SK-N-SH treated with all-trans-retinoic acid at 6 μM for 48 hours (cell line): ENCODE measurements at regions not wholly inside any gene's neighbourhood (a gene's known extent, or its start where the extent isn't known, plus 50 kb on each side); places are given as distances from the start of the nearest gene placed in this dataset.

Source experiments
- ATAC-seq: fragments of 200-7000 bp; cut with Tn5 transposase; 3 replicates; pipeline ENCODE4 v1.9.1; 2020; ENCODE audit warnings: mild to moderate bottlenecking, moderate library complexity
- ARNTL ChIP-seq: fragments of 450-650 bp; formaldehyde crosslinking; IDR thresholded peaks from 2 replicates; pipeline ENCODE4 v1.5.0; 2020; ENCODE audit warnings: low read depth, mild to moderate bottlenecking, moderate library complexity, borderline replicate concordance
- BACH2 ChIP-seq: fragments of 250-450 bp; sonication (Bioruptor Pico); IDR thresholded peaks from 2 replicates; pipeline ENCODE4 v1.9.0; 2021; ENCODE audit warnings: mild to moderate bottlenecking, borderline replicate concordance
- CREB5 ChIP-seq: fragments of 250-450 bp; sonication (Bioruptor Pico); IDR thresholded peaks from 2 replicates; pipeline ENCODE4 v1.5.1; 2020; ENCODE audit warnings: low read depth, mild to moderate bottlenecking, moderate library complexity
- CSDC2 ChIP-seq: fragments of 250-450 bp; sonication (Bioruptor Pico); IDR thresholded peaks from 2 replicates; pipeline ENCODE4 v1.5.0; 2020; ENCODE audit warnings: mild to moderate bottlenecking, moderate library complexity
- CSRNP3 ChIP-seq: fragments of 250-450 bp; sonication (Bioruptor Pico); IDR thresholded peaks from 2 replicates; pipeline ENCODE4 v1.5.1; 2021; ENCODE audit warnings: mild to moderate bottlenecking, moderate library complexity
- ESRRG ChIP-seq: fragments of 250-450 bp; sonication (Bioruptor Pico); IDR thresholded peaks from 2 replicates; pipeline ENCODE4 v1.6.1; 2021; ENCODE audit warnings: mild to moderate bottlenecking
- GLIS3 ChIP-seq: fragments of 250-450 bp; sonication (Bioruptor Pico); IDR thresholded peaks from 2 replicates; pipeline ENCODE4 v1.5.0; 2020; ENCODE audit warnings: mild to moderate bottlenecking, moderate library complexity
- ISL1 ChIP-seq: fragments of 250-450 bp; sonication (Bioruptor Pico); IDR thresholded peaks from 2 replicates; pipeline ENCODE4 v2.1.2; 2022; ENCODE audit warnings: mild to moderate bottlenecking, moderate library complexity
- OSR1 ChIP-seq: fragments of 250-450 bp; sonication (Bioruptor Pico); IDR thresholded peaks from 2 replicates; pipeline ENCODE4 v1.8.0; 2022; ENCODE audit warnings: moderate library complexity, mild to moderate bottlenecking, inconsistent platforms
- PATZ1 ChIP-seq: fragments of 250-450 bp; sonication (Bioruptor Pico); IDR thresholded peaks from 2 replicates; pipeline ENCODE4 v1.8.0; 2020; ENCODE audit warnings: mild to moderate bottlenecking, moderate library complexity, borderline replicate concordance
- POU6F1 ChIP-seq: fragments of 250-450 bp; sonication (Bioruptor Pico); IDR thresholded peaks from 2 replicates; pipeline ENCODE4 v1.8.0; 2021; ENCODE audit warnings: low read depth, mild to moderate bottlenecking, moderate library complexity, borderline replicate concordance
- RARB ChIP-seq: fragments of 250-450 bp; sonication (Bioruptor Pico); IDR thresholded peaks from 2 replicates; pipeline ENCODE4 v1.8.0; 2021; ENCODE audit warnings: mild to moderate bottlenecking, moderate library complexity
- SNAI2 ChIP-seq: fragments of 250-450 bp; sonication (Bioruptor Pico); IDR thresholded peaks from 2 replicates; pipeline ENCODE4 v1.5.0; 2020; ENCODE audit warnings: mild to moderate bottlenecking, moderate library complexity
- TCF4 ChIP-seq: fragments of 250-450 bp; sonication (Bioruptor Pico); IDR thresholded peaks from 2 replicates; pipeline ENCODE4 v1.8.0; 2021; ENCODE audit warnings: mild to moderate bottlenecking, moderate library complexity, borderline replicate concordance
- TOX ChIP-seq: fragments of 250-450 bp; sonication (Bioruptor Pico); IDR thresholded peaks from 2 replicates; pipeline ENCODE4 v1.8.0; 2021; ENCODE audit warnings: mild to moderate bottlenecking, moderate library complexity, borderline replicate concordance
- TSHZ2 ChIP-seq: fragments of 250-450 bp; sonication (Bioruptor Pico); IDR thresholded peaks from 2 replicates; pipeline ENCODE4 v1.5.0; 2020; ENCODE audit warnings: mild to moderate bottlenecking, moderate library complexity
- ZNF8 ChIP-seq: fragments of 450-650 bp; formaldehyde crosslinking; IDR thresholded peaks from 2 replicates; pipeline ENCODE4 v1.5.0; 2020; ENCODE audit warnings: mild to moderate bottlenecking, moderate library complexity

GRCh38 chr6:130761286-130761685, 65.9 kb upstream of the SMLR1 start:
- ATAC-seq, result no peak
- TF ChIP-seq ISL1 (CRISPR knock-in tag) (no peak), POU6F1 (CRISPR knock-in tag) (no peak), ESRRG (CRISPR knock-in tag) (no peak), CREB5 (CRISPR knock-in tag) (no peak), BACH2 (CRISPR knock-in tag) (no peak), TOX (CRISPR knock-in tag) (no peak), CSRNP3 (CRISPR knock-in tag) (no peak), SNAI2 (CRISPR knock-in tag) (no peak), OSR1 (CRISPR knock-in tag) (no peak), RARB (CRISPR knock-in tag) (no peak), ZNF8 (no peak), TSHZ2 (CRISPR knock-in tag) (no peak)
- TF ChIP-seq, all 23 proteins: peak for 0

DNA sequence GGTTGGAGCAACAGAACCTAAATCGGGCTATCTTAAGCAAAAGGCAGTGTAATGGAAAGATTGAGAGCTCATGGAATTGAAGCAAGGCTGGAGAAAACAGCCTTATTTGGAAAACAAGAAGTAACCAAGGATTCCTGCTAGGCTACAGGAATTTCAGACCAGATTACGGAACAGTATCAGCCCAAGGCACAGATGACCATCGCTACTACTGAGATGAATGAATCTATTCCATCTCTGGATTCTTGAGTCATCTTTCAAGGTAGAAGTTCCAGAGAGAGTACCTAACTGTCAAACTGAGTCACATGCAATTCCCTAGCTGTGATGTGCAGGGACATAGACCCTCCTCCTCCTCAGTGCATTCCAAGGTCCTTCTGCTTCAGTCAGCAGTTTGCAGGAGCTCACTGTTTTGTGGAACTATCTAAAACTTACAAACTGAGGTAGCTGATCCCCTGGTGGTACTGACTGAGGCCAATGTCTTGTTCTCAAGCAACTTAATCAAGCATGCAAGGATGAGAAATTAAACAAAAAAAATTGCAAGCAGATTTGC, 62.0 kb upstream of the SMLR1 start:
- no peak for ATAC-seq

GRCh38 chr6:130766239-130767144, 60.7 kb upstream of the SMLR1 start:
- ATAC-seq, result no peak
- TF ChIP-seq ISL1 (CRISPR knock-in tag) (no peak), CSDC2 (CRISPR knock-in tag) (no peak), GLIS3 (CRISPR knock-in tag) (no peak), TSHZ2 (CRISPR knock-in tag) (no peak), TCF4 (CRISPR knock-in tag) (no peak)
- TF ChIP-seq, all 23 proteins: peak for 0

More for the DNA sequence above, 62.0 kb upstream of the SMLR1 start:
- TF ChIP-seq ARNTL (CRISPR knock-in tag), result no peak
- no peak for TF ChIP-seq PATZ1 (CRISPR knock-in tag)
